Osteocyte (in vitro differentiated cells): ENCODE measurements at regions not wholly inside any gene's neighbourhood (a gene's known extent, or its start where the extent isn't known, plus 50 kb on each side); places are given as distances from the start of the nearest gene placed in this dataset.
"Not testable (repeated sequence)": the region's sequence is repeated elsewhere in the genome, so short reads cannot be mapped to it uniquely, and the experiment has no call there.

Experiments
- DNase-seq: peaks from one replicate; pipeline ENCODE4 v3.0.0; 2021; ENCODE audit warnings: mixed read lengths; ENCODE audit not compliant: unreplicated experiment; ENCODE audit errors: extremely low spot score
- H3K27ac Mint-ChIP-seq: one replicate; pipeline ENCODE4 v1.8.0; 2021; ENCODE audit warnings: mild to moderate bottlenecking, mixed read lengths; ENCODE audit not compliant: unreplicated experiment
- H3K27me3 Mint-ChIP-seq: one replicate; pipeline ENCODE4 v1.8.0; 2021; ENCODE audit warnings: mixed read lengths; ENCODE audit not compliant: unreplicated experiment
- H3K36me3 Mint-ChIP-seq: one replicate; pipeline ENCODE4 v1.8.0; 2021; ENCODE audit warnings: mixed read lengths; ENCODE audit not compliant: unreplicated experiment
- H3K4me1 Mint-ChIP-seq: one replicate; pipeline ENCODE4 v1.8.0; 2021; ENCODE audit warnings: mixed read lengths; ENCODE audit not compliant: unreplicated experiment
- H3K4me3 Mint-ChIP-seq: one replicate; pipeline ENCODE4 v1.8.0; 2021; ENCODE audit warnings: mild to moderate bottlenecking, moderate library complexity, mixed read lengths; ENCODE audit not compliant: unreplicated experiment
- H3K9me3 Mint-ChIP-seq: one replicate; pipeline ENCODE4 v1.8.0; 2021; ENCODE audit warnings: mixed read lengths; ENCODE audit not compliant: unreplicated experiment
- TF ChIP-seq, protein P1 (sequence below): fragments of 200-600 bp; sonication (generic); IDR thresholded peaks from 2 replicates; pipeline ENCODE4 v1.5.0; 2021; ENCODE audit warnings: antibody characterized with exemption, mild to moderate bottlenecking, moderate library complexity

DNA sequence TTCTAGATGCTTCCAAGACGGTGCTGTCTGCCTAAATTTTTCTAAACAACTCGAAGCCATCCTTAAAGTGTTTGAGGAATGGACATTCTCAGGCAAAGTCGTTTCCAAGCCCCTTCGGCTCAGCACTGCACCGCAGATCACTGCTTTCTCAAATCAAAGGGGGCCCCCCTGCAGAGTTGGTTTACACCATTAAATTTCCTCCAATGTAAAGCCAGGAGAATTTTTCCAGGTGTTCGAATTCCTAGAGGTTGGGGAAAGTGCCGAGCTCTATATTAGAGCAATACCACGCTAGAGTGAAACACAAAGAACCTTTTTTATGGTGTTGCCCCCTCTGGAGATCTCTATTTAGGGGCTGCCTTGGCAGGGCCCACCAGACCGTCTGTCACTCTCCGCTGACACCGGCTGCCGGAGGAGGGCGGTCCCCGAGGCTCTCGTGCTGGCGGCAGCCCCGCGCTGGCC lies 277.9 kb upstream of the NR2F2 start:
- H3K9me3 Mint-ChIP-seq, result no peaks in the 10 kb centered on the region
- no peak for DNase-seq
- no peak overlapping the region for H3K27ac Mint-ChIP-seq
- H3K4me1 Mint-ChIP-seq, result peaks cover 34% of the 10 kb centered on the region
- H3K4me3 Mint-ChIP-seq, result no peak overlapping the region
- TF ChIP-seq, protein P1, sequence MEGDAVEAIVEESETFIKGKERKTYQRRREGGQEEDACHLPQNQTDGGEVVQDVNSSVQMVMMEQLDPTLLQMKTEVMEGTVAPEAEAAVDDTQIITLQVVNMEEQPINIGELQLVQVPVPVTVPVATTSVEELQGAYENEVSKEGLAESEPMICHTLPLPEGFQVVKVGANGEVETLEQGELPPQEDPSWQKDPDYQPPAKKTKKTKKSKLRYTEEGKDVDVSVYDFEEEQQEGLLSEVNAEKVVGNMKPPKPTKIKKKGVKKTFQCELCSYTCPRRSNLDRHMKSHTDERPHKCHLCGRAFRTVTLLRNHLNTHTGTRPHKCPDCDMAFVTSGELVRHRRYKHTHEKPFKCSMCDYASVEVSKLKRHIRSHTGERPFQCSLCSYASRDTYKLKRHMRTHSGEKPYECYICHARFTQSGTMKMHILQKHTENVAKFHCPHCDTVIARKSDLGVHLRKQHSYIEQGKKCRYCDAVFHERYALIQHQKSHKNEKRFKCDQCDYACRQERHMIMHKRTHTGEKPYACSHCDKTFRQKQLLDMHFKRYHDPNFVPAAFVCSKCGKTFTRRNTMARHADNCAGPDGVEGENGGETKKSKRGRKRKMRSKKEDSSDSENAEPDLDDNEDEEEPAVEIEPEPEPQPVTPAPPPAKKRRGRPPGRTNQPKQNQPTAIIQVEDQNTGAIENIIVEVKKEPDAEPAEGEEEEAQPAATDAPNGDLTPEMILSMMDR, result no peak
- no peaks in the 10 kb centered on the region for H3K27me3 Mint-ChIP-seq
- H3K36me3 Mint-ChIP-seq, result no peaks in the 10 kb centered on the region

DNA sequence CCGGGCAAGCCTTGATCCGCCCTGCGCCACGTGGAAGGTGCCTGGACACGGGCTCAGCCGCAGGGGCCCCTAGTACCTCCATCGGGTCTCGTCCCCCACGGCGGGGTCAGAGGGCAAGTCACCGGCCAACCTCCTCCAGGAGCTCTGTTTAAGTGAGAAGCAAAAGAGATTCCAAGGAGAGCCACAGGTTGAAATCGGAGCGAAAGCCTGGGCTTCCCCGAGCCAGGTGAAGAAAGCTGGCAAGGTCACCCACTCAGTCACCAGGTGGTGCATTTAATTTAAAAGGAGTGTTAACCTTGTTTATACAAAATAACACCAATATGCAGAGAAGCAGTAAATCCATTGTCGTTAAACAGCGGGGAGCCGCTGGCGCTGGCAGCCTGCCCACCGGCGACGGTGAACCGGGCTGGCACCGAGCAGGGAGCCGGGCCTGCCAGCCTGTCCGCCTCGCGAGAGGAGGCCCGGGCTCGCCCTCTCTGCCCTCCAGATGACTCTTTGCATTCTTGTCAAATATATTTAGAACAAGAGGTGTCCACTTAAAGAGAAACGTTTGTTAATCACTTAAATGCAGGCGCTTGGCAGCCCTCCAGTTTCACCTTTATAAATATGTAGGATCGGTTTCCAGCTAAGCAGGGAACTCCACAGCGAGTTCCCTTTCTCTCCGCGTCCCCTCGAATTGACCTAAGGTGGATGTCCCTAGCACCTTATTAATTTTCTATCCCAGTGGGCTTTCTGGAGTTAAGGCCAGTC lies 277.3 kb upstream of the NR2F2 start:
- no peak for DNase-seq
- peaks cover 28% of the 10 kb centered on the region for H3K4me1 Mint-ChIP-seq
- peak overlapping the region; percentile 26 for H3K4me3 Mint-ChIP-seq
- H3K27me3 Mint-ChIP-seq, result no peaks in the 10 kb centered on the region
- H3K36me3 Mint-ChIP-seq, result no peaks in the 10 kb centered on the region
- TF ChIP-seq, protein P1, result no peak
- no peaks in the 10 kb centered on the region for H3K9me3 Mint-ChIP-seq
- no peak overlapping the region for H3K27ac Mint-ChIP-seq

DNA sequence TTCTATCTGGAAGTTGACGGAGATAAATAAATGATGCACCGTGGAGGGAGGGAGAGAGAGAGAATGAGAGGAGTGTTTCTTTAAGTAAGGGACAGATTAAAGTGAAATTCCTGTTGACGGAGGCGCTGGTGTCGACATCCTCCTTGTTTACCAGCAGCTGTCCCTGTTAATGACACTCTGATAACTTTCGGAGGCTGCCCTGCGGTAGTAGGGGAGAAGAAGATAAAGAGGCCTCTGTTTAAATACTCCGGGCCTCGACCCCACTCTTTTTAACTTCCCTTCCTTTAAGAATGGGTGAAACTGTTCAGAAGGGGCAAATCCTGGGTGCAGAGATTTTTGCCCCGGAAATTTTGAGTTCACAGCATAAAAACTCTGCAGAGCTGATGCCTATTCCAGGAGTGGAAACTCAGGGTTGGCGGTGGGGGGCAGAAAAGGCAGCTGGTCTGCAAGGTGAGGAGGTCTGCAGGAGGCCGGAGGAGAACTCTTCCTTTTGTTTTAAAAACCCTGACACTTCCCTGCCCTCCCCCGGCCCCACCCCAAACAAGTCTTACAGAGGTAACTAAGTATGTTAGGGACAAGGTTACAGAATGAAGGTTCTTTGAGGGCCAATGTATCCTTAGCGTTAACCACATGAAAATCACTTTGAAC lies 276.6 kb upstream of the NR2F2 start:
- Mint-ChIP-seq H3K36me3 (no peaks in the 10 kb centered on the region), H3K4me3 (no peak overlapping the region), H3K27me3 (no peaks in the 10 kb centered on the region), H3K27ac (no peak overlapping the region), H3K4me1 (peaks cover 24% of the 10 kb centered on the region), H3K9me3 (no peaks in the 10 kb centered on the region)
- TF ChIP-seq, protein P1, result no peak
- DNase-seq, result no peak

DNA sequence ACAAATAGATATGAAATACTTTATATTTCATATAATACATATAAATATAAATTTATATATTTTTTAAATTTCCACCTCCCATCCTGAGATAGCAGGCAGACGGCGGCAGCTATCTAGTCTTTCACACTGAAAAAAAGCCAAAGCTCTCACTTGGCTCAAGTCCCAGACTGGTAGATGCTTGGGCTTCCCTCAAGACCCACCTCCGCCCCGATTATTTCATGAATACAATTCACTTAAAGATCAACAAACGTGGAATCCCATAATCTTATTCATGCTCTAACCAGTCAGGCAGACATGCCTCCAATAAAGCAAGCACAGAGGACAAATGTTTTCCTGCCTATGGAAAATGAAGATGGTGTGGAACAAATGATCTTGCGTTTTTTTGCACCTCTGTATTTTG lies 275.9 kb upstream of the NR2F2 start:
- TF ChIP-seq, protein P1, result no peak
- H3K4me1 Mint-ChIP-seq, result peaks cover 17% of the 10 kb centered on the region
- H3K36me3 Mint-ChIP-seq, result no peaks in the 10 kb centered on the region
- no peak overlapping the region for H3K4me3 Mint-ChIP-seq
- no peak overlapping the region for H3K27ac Mint-ChIP-seq
- no peaks in the 10 kb centered on the region for H3K27me3 Mint-ChIP-seq
- H3K9me3 Mint-ChIP-seq, result no peaks in the 10 kb centered on the region
- DNase-seq, result no peak

DNA sequence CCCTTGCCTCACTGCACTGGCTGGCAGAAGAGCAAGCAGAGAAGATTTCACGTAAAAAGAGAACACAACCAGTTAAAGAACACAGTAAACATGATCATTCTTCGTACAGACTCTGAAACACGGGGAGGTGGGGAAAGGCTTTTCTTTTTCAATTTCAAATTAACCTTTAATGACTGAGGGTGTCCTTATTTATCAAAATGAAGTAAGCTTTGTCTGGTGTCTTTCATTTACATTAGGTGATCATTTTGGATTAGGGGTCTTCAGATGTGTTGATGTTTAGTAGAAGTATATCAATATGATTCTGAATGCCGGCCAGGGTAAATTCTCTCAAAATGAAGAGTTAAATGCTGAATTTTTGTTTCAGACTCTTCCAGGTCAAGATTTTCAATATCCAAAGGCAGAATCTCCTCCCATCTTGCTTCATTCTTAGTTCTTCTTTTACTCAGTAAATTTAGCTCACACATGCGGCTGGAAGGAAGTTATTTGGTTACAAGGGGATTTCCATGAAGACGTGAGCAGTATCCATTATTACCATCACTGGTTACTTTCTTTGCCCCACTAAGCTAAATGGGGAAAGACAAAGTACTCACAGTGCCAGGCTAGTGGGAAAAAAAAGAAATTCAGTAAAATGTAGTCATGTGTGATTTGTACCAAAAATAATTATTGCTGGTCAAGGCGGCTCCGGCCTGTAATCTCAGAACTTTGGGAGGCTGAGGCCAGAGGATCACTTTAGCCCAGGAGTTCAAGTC lies 272.2 kb upstream of the NR2F2 start:
- H3K27me3 Mint-ChIP-seq, result no peaks in the 10 kb centered on the region
- H3K4me1 Mint-ChIP-seq, result peaks cover 13% of the 10 kb centered on the region
- no peak for DNase-seq
- H3K9me3 Mint-ChIP-seq, result no peaks in the 10 kb centered on the region
- H3K36me3 Mint-ChIP-seq, result no peaks in the 10 kb centered on the region
- H3K27ac Mint-ChIP-seq, result no peak overlapping the region
- TF ChIP-seq, protein P1, result no peak
- no peak overlapping the region for H3K4me3 Mint-ChIP-seq

DNA sequence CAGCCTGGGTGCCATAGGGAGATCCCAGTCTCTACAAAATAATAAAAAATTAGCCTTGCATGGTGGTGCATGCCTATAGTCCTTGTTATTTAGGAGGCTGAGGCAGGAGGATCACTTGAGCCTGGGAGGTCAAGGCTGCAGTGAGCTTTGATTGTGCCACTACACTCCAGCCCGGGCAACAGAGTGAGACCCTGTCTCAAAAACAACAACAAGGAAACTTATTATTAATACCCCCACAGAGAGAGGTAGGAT lies 271.7 kb upstream of the NR2F2 start:
- not testable (repeated sequence) for H3K9me3 Mint-ChIP-seq, H3K27me3 Mint-ChIP-seq, DNase-seq, H3K4me3 Mint-ChIP-seq, H3K36me3 Mint-ChIP-seq, H3K27ac Mint-ChIP-seq
- peaks cover 10% of the 10 kb centered on the region for H3K4me1 Mint-ChIP-seq

DNA sequence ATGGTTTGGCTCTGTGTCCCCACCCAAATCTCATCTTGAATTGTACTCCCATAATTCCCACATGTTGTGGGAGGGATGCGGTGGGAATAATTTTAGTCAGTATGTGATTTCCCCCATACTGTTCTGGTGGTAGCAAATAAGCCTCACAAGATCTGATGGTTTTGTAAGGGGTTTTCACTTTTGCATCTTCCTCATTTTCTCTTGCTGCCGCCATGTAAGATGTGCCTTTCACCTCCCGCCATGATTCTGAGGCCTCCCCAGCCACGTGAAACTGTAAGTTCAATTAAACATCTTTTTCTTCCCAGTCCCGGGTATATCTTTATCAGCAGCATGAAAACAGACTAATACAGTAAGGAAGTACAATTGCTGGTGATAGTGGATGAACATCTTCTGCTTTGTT lies 269.9 kb upstream of the NR2F2 start:
- H3K27ac Mint-ChIP-seq, H3K36me3 Mint-ChIP-seq, H3K4me3 Mint-ChIP-seq, H3K9me3 Mint-ChIP-seq, H3K27me3 Mint-ChIP-seq, DNase-seq: not testable (repeated sequence)
- peaks cover 10% of the 10 kb centered on the region for H3K4me1 Mint-ChIP-seq
